Suprapubic skin (tissue), 4 donors: ENCODE measurements at regions not wholly inside any gene's neighbourhood (a gene's known extent, or its start where the extent isn't known, plus 50 kb on each side); places are given as distances from the start of the nearest gene placed in this dataset.

Experiments used
- EP300 ChIP-seq: sonication (generic); formaldehyde crosslinking; IDR thresholded peaks from one replicate; pipeline ENCODE4 v1.6.1; 2017; ENCODE audit warnings: antibody characterized with exemption
- POLR2A ChIP-seq, 2 donors: fragments of 450-650 bp; IDR thresholded peaks; one replicate each; pipeline ENCODE4 v1.6.1; 2017; ENCODE audit warnings: antibody characterized with exemption in 2 of 2, mild to moderate bottlenecking in 2 of 2, moderate library complexity in 2 of 2
- POLR2AphosphoS5 ChIP-seq, 3 donors: sonication (generic); formaldehyde crosslinking; IDR thresholded peaks; one replicate each; pipeline ENCODE4 v1.6.1; 2017; ENCODE audit warnings: antibody characterized with exemption in 3 of 3
- TF ChIP-seq, protein P1 (sequence below), 2 donors: fragments of 200-600 bp in 1 of 2; fragments of 450-650 bp in 1 of 2; sonication (generic) in 1 of 2; IDR thresholded peaks; one replicate each; pipeline ENCODE4 v1.5.1; 2016 to 2019; ENCODE audit warnings: antibody characterized with exemption in 2 of 2, mild to moderate bottlenecking in 1 of 2, moderate library complexity in 1 of 2

DNA sequence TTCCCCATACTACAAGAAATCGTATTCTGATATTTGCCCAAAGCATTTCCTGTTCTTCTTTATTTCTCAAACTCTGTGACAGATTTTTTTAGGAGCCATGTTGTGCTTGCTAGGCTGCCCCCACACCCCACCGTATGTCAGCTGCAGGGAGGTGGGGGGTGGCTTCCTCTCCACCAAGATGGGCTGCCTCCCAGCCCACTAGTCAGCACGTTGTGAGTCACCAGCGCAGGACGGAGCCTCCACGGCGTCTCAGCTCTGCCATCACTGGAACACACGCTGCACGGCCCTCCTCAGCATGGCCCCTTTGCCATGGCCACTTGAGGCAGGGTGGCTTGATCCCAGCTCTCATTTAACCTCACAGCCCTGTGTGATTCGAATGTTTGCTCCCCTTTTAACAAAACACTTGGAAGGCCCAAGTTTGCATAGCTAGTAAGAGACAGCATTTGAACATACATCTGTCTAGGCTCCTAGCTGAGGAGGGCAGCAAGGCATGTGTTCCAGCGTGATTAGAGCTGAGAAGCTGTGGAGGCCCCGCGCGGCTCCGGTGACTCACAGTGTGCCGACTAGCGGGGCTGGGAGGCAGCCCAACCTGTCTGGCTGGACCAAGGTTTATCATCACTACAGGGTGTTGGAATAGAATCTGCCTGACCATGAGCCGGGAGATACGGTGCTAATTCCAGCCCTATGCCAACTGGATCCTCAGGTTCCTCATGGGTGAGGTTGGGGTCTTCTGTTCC, 180.7 kb upstream of the NCAM1 start:
- no peak for TF ChIP-seq POLR2A (IDR thresholded peaks at IDR 0.05)
- TF ChIP-seq, protein P1, sequence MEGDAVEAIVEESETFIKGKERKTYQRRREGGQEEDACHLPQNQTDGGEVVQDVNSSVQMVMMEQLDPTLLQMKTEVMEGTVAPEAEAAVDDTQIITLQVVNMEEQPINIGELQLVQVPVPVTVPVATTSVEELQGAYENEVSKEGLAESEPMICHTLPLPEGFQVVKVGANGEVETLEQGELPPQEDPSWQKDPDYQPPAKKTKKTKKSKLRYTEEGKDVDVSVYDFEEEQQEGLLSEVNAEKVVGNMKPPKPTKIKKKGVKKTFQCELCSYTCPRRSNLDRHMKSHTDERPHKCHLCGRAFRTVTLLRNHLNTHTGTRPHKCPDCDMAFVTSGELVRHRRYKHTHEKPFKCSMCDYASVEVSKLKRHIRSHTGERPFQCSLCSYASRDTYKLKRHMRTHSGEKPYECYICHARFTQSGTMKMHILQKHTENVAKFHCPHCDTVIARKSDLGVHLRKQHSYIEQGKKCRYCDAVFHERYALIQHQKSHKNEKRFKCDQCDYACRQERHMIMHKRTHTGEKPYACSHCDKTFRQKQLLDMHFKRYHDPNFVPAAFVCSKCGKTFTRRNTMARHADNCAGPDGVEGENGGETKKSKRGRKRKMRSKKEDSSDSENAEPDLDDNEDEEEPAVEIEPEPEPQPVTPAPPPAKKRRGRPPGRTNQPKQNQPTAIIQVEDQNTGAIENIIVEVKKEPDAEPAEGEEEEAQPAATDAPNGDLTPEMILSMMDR (IDR thresholded peaks at IDR 0.05) = no peak
- TF ChIP-seq EP300 = no peak
- no peak for TF ChIP-seq POLR2AphosphoS5 (IDR thresholded peaks at IDR 0.05)
